ENCODE measurements at regions not wholly inside any gene's neighbourhood (a gene's known extent, or its start where the extent isn't known, plus 50 kb on each side); places are given as distances from the start of the nearest gene placed in this dataset.

DNA sequence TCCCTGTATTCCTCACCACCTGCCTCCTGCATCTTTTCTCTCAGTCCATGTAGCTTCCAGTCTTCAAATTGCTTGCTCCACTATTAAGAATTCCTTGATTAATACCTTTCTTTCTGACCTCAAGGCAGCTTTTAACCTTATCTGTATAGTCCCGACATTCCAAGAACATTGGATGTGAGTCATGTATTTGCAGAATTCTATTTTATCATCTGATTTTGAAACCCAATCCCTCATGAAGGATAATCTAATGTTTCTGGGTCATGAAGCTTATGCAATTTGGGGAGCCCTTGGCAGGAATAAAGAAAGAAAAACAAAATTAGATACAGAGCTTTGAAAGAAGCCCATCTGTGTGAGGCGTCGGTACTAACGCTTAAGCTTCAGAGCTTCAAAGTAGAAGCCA, 63.4 kb upstream of the CCND2 start:
- TF ChIP-seq EZH2 (IDR thresholded peaks at IDR 0.05; ENCODE audit: borderline replicate concordance, low read length) = no peak
- TF ChIP-seq CTCF (IDR thresholded peaks at IDR 0.05; ENCODE audit: low read length) = no peak

All from OCI-LY1 (cell line).